Right lobe of liver (tissue), 6 donors: ENCODE measurements at regions not wholly inside any gene's neighbourhood (a gene's known extent, or its start where the extent isn't known, plus 50 kb on each side); places are given as distances from the start of the nearest gene placed in this dataset.

Source experiments
- ATAC-seq, 4 donors: fragments of 200-7000 bp; cut with Tn5 transposase; one replicate each; pipeline ENCODE4 v1.9.1; 2020; ENCODE audit warnings: mild to moderate bottlenecking in 4 of 4, moderate library complexity in 4 of 4
- DNase-seq, 3 donors: peaks; one replicate each; pipeline ENCODE4 v3.0.0-alpha.2; 2020
- H3K27ac ChIP-seq, 3 donors: fragments of 200-600 bp; one replicate each; pipeline ENCODE4 v1.8.0; 2022
- H3K27me3 ChIP-seq, 2 donors: fragments of 200-600 bp; one replicate each; pipeline ENCODE4 v1.8.0; 2022
- H3K36me3 ChIP-seq, 4 donors: fragments of 200-600 bp; sonication (generic) in 1 of 4; one replicate each; pipeline versions ENCODE4 v1.5.1 to v1.8.0; 2017 to 2022; ENCODE audit warnings: control low read depth in 1 of 4
- H3K4me1 ChIP-seq, 4 donors: fragments of 200-600 bp; sonication (generic) in 1 of 4; one replicate each; pipeline versions ENCODE4 v1.5.1 to v1.8.0; 2017 to 2022; ENCODE audit warnings: control low read depth in 1 of 4
- H3K4me3 ChIP-seq, 3 donors: fragments of 200-600 bp; one replicate each; pipeline ENCODE4 v1.8.0; 2022
- H3K9me3 ChIP-seq, 4 donors: fragments of 200-600 bp; sonication (generic) in 1 of 4; one replicate each; pipeline versions ENCODE4 v1.5.1 to v1.8.0; 2017 to 2022; ENCODE audit warnings: control low read depth in 1 of 4
- CTCF ChIP-seq, 4 donors: fragments of 200-600 bp in 3 of 4; fragments of 450-650 bp in 1 of 4; IDR thresholded peaks; one replicate each; pipeline versions ENCODE4 v1.5.1 to v1.8.0; 2016 to 2022; ENCODE audit warnings: antibody characterized with exemption in 4 of 4, mild to moderate bottlenecking in 2 of 4
- POLR2A ChIP-seq: fragments of 450-650 bp; IDR thresholded peaks from one replicate; pipeline ENCODE4 v1.6.1; 2017; ENCODE audit warnings: antibody characterized with exemption, mild to moderate bottlenecking
- WGBS: methylation state at CpG from one replicate; pipeline ENCODE4 v1.1.6; 2018; ENCODE audit warnings: low coverage, low lambda C conversion rate; ENCODE audit not compliant: insufficient coverage; ENCODE audit errors: missing lambda C conversion rate; 5-methylcytosine and 5-hydroxymethylcytosine counted together
- intact Hi-C, 2 donors: fragments of 100-400 bp; cut with DNase I; formaldehyde crosslinking; loops; one replicate each; pipeline versions ENCODE4 v1.11.2 to v1.14.1; 2022
- donor health status: DM: no; HTN: yes; CAD: no.
- donor health status: DM: no; HTN: no; CAD: no.
- donor health status: DM: no; HTN: no; CAD: no.
- donor health status: DM: no; HTN: yes; CAD: no.
- donor health status: DM: no; HTN: yes; CAD: no.

GRCh38 chr7:85471307-85471706 is 284.5 kb upstream of the SEMA3D start:
- Histone ChIP-seq H3K9me3 (no peaks in the 10 kb centered on the region), H3K27ac (no peak overlapping the region), H3K36me3 (no peaks in the 10 kb centered on the region), H3K4me1 (no peaks in the 10 kb centered on the region), H3K4me3 (no peak overlapping the region), H3K27me3 (no peaks in the 10 kb centered on the region)
- intact Hi-C loops = no loop called here
- ATAC-seq = no peak
- DNase-seq = no peak
- TF ChIP-seq CTCF (IDR thresholded peaks at IDR 0.05) (no peak), POLR2A (no peak)

GRCh38 chr7:85469446-85470010 is 282.7 kb upstream of the SEMA3D start:
- no peak overlapping the region for H3K27ac ChIP-seq
- no peaks in the 10 kb centered on the region for H3K27me3 ChIP-seq
- TF ChIP-seq POLR2A = no peak
- TF ChIP-seq CTCF (IDR thresholded peaks at IDR 0.05) = no peak
- DNase-seq (no peak), ATAC-seq (no peak)
- H3K36me3 ChIP-seq = no peaks in the 10 kb centered on the region
- intact Hi-C loops = no loop called here
- H3K9me3 ChIP-seq = no peaks in the 10 kb centered on the region
- 47% methylated on average over 1 of the region's 1 CpG for WGBS
- H3K4me1 ChIP-seq = no peaks in the 10 kb centered on the region
- H3K4me3 ChIP-seq = no peak overlapping the region

GRCh38 chr7:85464042-85464651 is 277.3 kb upstream of the SEMA3D start:
- Histone ChIP-seq H3K4me1 (no peaks in the 10 kb centered on the region), H3K27me3 (no peaks in the 10 kb centered on the region), H3K27ac (no peak overlapping the region), H3K36me3 (no peaks in the 10 kb centered on the region), H3K4me3 (no peak overlapping the region), H3K9me3 (no peaks in the 10 kb centered on the region)
- no peak for DNase-seq
- WGBS = 91% methylated on average over 1 of the region's 1 CpG
- no peak for TF ChIP-seq POLR2A
- TF ChIP-seq CTCF (IDR thresholded peaks at IDR 0.05) = peak in 3 of 4 donors; percentile 6 to 32 (median 9)
- ATAC-seq = no peak
- intact Hi-C loops = no loop called here

GRCh38 chr7:85462671-85463070 is 275.8 kb upstream of the SEMA3D start:
- H3K4me3 ChIP-seq = no peak overlapping the region
- H3K36me3 ChIP-seq = no peaks in the 10 kb centered on the region
- 41% methylated on average over 6 of the region's 6 CpGs for WGBS
- H3K27me3 ChIP-seq = no peaks in the 10 kb centered on the region
- intact Hi-C loops = no loop called here
- no peak for ATAC-seq
- DNase-seq = no peak
- no peaks in the 10 kb centered on the region for H3K9me3 ChIP-seq
- no peak overlapping the region for H3K27ac ChIP-seq
- TF ChIP-seq POLR2A (no peak), CTCF (IDR thresholded peaks at IDR 0.05) (no peak)
- no peaks in the 10 kb centered on the region for H3K4me1 ChIP-seq

GRCh38 chr7:85457911-85458310 is 271.1 kb upstream of the SEMA3D start:
- intact Hi-C loops = no loop called here
- Histone ChIP-seq H3K27ac (no peak overlapping the region), H3K9me3 (no peaks in the 10 kb centered on the region), H3K4me3 (no peak overlapping the region), H3K4me1 (no peaks in the 10 kb centered on the region), H3K36me3 (no peaks in the 10 kb centered on the region), H3K27me3 (no peaks in the 10 kb centered on the region)
- TF ChIP-seq CTCF (IDR thresholded peaks at IDR 0.05) (no peak), POLR2A (no peak)
- WGBS = 42% methylated on average over 3 of the region's 4 CpGs
- no peak for DNase-seq
- ATAC-seq = no peak
